SK-N-SH (cell line): ENCODE measurements at regions not wholly inside any gene's neighbourhood (a gene's known extent, or its start where the extent isn't known, plus 50 kb on each side); places are given as distances from the start of the nearest gene placed in this dataset.

ENCODE experiments used
- CTCF ChIA-PET: fragments of 300-600, 350-600 bp; formaldehyde crosslinking; extraction: SDS; loops from one replicate; lab custom pipeline; 2021; lab: Yijun Ruan, JAX
- POLR2A ChIA-PET: fragments of 350-600 bp; sonication (Branson Sonifier 250); formaldehyde crosslinking; extraction: SDS; loops from one replicate; lab custom pipeline; 2020; ENCODE audit warnings: antibody characterized with exemption, inconsistent platforms; lab: Yijun Ruan, JAX
- DNase-seq: peaks from one replicate; pipeline ENCODE4 v3.0.0; 2012
- H2AFZ ChIP-seq: fragments of 200-600 bp; sonication (generic); 2 replicates; pipeline ENCODE4 v1.8.1; 2016; ENCODE audit warnings: antibody characterized with exemption, mild to moderate bottlenecking, low read depth
- H3F3A ChIP-seq: fragments of 200-600 bp; sonication (generic); replicated peaks from 2 replicates; pipeline ENCODE3; 2016; ENCODE audit warnings: antibody characterized with exemption, mild to moderate bottlenecking; ENCODE audit not compliant: insufficient read depth
- H3K27ac ChIP-seq, 2 experiments: fragments of 200-500 bp in 1 of 2; fragments of 200-600 bp in 1 of 2; sonication (Bioruptor generic) in 1 of 2; sonication (generic), shearing (Covaris generic) in 1 of 2; 2 replicates each; pipeline versions ENCODE4 v1.5.1 to v1.6.1; 2014 to 2016; ENCODE audit warnings: low read depth in 2 of 2, inconsistent platforms in 1 of 2, low read length in 1 of 2, mild to moderate bottlenecking in 1 of 2, mixed read lengths in 1 of 2
- H3K27me3 ChIP-seq: fragments of 200-600 bp; sonication (generic), shearing (Covaris generic); 2 replicates; pipeline ENCODE4 v1.6.1; 2016; ENCODE audit warnings: mixed run types; ENCODE audit not compliant: insufficient read depth
- H3K36me3 ChIP-seq, 2 experiments: fragments of 200-500 bp in 1 of 2; fragments of 200-600 bp in 1 of 2; sonication (Bioruptor generic) in 1 of 2; sonication (generic) in 1 of 2; replicated peaks in 1 of 2; 2 replicates each; pipeline versions ENCODE3 to v1.5.1; 2014 to 2016; ENCODE audit warnings: low read length in 1 of 2, mild to moderate bottlenecking in 1 of 2; ENCODE audit not compliant: insufficient read depth in 2 of 2, control insufficient read depth in 1 of 2
- H3K4me1 ChIP-seq, 2 experiments: fragments of 200-500 bp in 1 of 2; fragments of 200-600 bp in 1 of 2; sonication (Bioruptor generic) in 1 of 2; sonication (generic), shearing (Covaris generic) in 1 of 2; 2 replicates each; pipeline versions ENCODE4 v1.5.1 to v1.6.1; 2014 to 2016; ENCODE audit warnings: low read depth in 1 of 2, low read length in 1 of 2, mixed run types in 1 of 2; ENCODE audit not compliant: insufficient read depth in 2 of 2, control insufficient read depth in 1 of 2
- H3K4me2 ChIP-seq: fragments of 200-600 bp; sonication (generic), shearing (Covaris generic); 2 replicates; pipeline ENCODE4 v1.6.1; 2017; ENCODE audit warnings: mixed run types
- H3K4me3 ChIP-seq, 2 experiments: fragments of 200-500 bp in 1 of 2; fragments of 200-600 bp in 1 of 2; sonication (Bioruptor generic) in 1 of 2; sonication (generic), shearing (Covaris generic) in 1 of 2; 2 replicates each; pipeline versions ENCODE4 v1.5.1 to v1.8.1; 2014 to 2016; ENCODE audit warnings: low read depth in 2 of 2, inconsistent platforms in 1 of 2, low read length in 1 of 2, mild to moderate bottlenecking in 1 of 2, mixed read lengths in 1 of 2, moderate library complexity in 1 of 2
- H3K79me2 ChIP-seq: fragments of 200-600 bp; sonication (generic); 2 replicates; pipeline ENCODE4 v1.8.1; 2017; ENCODE audit warnings: mild to moderate bottlenecking; ENCODE audit not compliant: insufficient read depth
- H3K9ac ChIP-seq: fragments of 200-600 bp; sonication (generic); 2 replicates; pipeline ENCODE4 v1.6.1; 2017; ENCODE audit warnings: mixed run types
- H3K9me2 ChIP-seq: fragments of 200-600 bp; sonication (generic); 2 replicates; pipeline ENCODE4 v1.6.1; 2017; ENCODE audit warnings: mixed run types
- H3K9me3 ChIP-seq: fragments of 200-600 bp; sonication (generic); 2 replicates; pipeline ENCODE4 v1.6.1; 2017; ENCODE audit warnings: mixed run types, mild to moderate bottlenecking, moderate library complexity
- H4K20me1 ChIP-seq: fragments of 200-600 bp; sonication (generic); 2 replicates; pipeline ENCODE4 v1.6.1; 2017; ENCODE audit warnings: mild to moderate bottlenecking, mixed run types; ENCODE audit not compliant: insufficient read depth
- EP300 ChIP-seq, 2 experiments: IDR thresholded peaks; 2 replicates each; pipeline versions ENCODE4 v1.4.0 to v1.6.1; 2012; ENCODE audit warnings: borderline replicate concordance in 1 of 2, low read depth in 1 of 2, low read length in 1 of 2
- FOXM1 ChIP-seq: IDR thresholded peaks from 2 replicates; pipeline ENCODE4 v1.4.0; 2012; ENCODE audit warnings: low read depth, mild to moderate bottlenecking
- MAX ChIP-seq: IDR thresholded peaks from 2 replicates; pipeline ENCODE4 v1.4.0; 2012; ENCODE audit warnings: low read depth
- NFIC ChIP-seq: IDR thresholded peaks from 2 replicates; pipeline ENCODE4 v1.4.0; 2012; ENCODE audit warnings: borderline replicate concordance
- NRF1 ChIP-seq: IDR thresholded peaks from 2 replicates; pipeline ENCODE4 v1.6.1; 2012; ENCODE audit warnings: low read depth, mild to moderate bottlenecking, low read length
- REST ChIP-seq: IDR thresholded peaks from 2 replicates; pipeline ENCODE4 v1.6.1; 2012; ENCODE audit warnings: mild to moderate bottlenecking, low read depth, low read length, moderate library complexity
- SIN3A ChIP-seq: IDR thresholded peaks from 2 replicates; pipeline ENCODE4 v1.6.1; 2012; ENCODE audit warnings: low read depth, mild to moderate bottlenecking, low read length, moderate library complexity, borderline replicate concordance
- SMC3 ChIP-seq: IDR thresholded peaks from 2 replicates; pipeline ENCODE4 v1.6.1; 2012; ENCODE audit warnings: low read depth, low read length, improper control_type of control experiment
- TCF12 ChIP-seq: IDR thresholded peaks from 2 replicates; pipeline ENCODE4 v1.4.0; 2012
- TEAD4 ChIP-seq: IDR thresholded peaks from 2 replicates; pipeline ENCODE4 v1.4.0; 2012; ENCODE audit warnings: mild to moderate bottlenecking, borderline replicate concordance; ENCODE audit not compliant: insufficient read depth
- WGBS: methylation state at CpG from one replicate; pipeline ENCODE4 v1.1.6; 2017; ENCODE audit warnings: low lambda C conversion rate; 5-methylcytosine and 5-hydroxymethylcytosine counted together

DNA sequence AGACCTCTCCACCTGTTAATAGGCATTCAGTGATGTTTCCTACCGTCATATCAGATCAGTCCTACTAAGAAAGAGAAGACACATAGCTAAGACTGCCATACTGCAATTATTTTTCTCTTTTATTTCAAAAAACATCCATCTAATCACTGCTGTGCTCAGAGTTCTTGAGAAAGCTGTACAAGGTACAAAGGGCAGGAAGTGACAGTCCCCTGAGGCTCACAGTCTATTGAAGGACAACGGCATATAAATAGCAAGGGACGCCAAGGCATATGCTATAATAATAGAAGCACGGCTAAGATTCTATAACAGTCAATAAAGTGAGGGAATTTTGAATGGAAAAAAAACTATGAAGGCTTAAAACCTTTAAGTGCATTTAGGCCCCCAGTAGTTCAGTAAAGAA lies 415.3 kb upstream of the NRP1 start:
- no peaks in the 10 kb centered on the region for H3F3A ChIP-seq
- TF ChIP-seq NRF1, result no peak
- TF ChIP-seq TCF12, result no peak
- TF ChIP-seq, all 33 proteins: peak for 0
- Histone ChIP-seq H2AFZ (no peak overlapping the region), H3K79me2 (no peaks in the 10 kb centered on the region), H3K9ac (no peak overlapping the region), H3K4me2 (no peak overlapping the region), H3K9me2 (no peaks in the 10 kb centered on the region), H3K27ac (no peak overlapping the region; a peak in 2 of 4 replicates), H3K9me3 (no peaks in the 10 kb centered on the region), H3K36me3 (no peaks in the 10 kb centered on the region), H3K4me1 (peaks cover 0 to 10% of the 10 kb centered on the region in 2 experiments; a peak in 2 of 4 replicates), H3K4me3 (no peak overlapping the region), H4K20me1 (no peaks in the 10 kb centered on the region), H3K27me3 (no peaks in the 10 kb centered on the region)
- ChIA-PET CTCF (no interaction called here), POLR2A (no interaction called here)
- DNase-seq, result no peak
- WGBS, result 83% methylated on average over 4 of the region's 4 CpGs

DNA sequence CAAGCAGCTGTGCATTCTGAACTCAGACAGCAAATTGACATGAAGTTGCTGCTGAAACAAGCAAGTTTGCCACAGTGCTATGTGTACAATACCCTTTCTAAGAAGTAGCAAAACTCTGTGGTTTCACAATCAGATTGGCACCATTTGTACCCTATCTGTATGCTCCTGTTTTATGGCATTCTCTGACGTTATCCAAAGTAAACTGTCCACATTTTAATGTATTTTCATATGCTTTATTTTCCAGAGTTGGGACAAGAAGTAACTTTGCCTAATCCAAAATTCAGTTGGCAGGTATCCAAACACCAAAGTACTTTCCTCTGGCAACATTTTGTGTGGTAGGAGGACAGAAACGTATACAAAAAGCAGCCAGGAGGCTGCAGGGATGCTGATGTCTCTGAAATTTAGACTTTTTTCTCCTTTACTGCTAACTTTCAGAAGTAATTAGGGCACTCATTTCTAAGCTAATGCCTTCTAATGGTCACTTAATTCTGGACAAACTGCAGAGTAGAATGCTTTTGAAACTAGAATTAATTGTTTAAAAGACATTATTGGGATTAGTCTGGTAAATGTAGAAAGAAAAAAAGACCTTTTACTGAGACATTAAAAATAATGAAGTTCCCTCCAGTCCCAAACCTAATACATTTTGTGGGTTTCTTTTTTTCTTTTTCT lies 414.7 kb upstream of the NRP1 start:
- WGBS, result 28% methylated on average over 2 of the region's 2 CpGs
- Histone ChIP-seq H3K9me2 (no peaks in the 10 kb centered on the region), H3K27me3 (no peaks in the 10 kb centered on the region), H3K4me1 (peaks cover 0 to 10% of the 10 kb centered on the region in 2 experiments; a peak in 2 of 4 replicates), H3K36me3 (no peaks in the 10 kb centered on the region), H3K27ac (no peak overlapping the region; a peak in 1 of 4 replicates), H3K4me2 (no peak overlapping the region), H3K79me2 (no peaks in the 10 kb centered on the region), H3K9me3 (no peaks in the 10 kb centered on the region), H3K4me3 (no peak overlapping the region), H2AFZ (no peak overlapping the region), H3F3A (no peaks in the 10 kb centered on the region), H4K20me1 (no peaks in the 10 kb centered on the region), H3K9ac (no peak overlapping the region)
- ChIA-PET POLR2A (no interaction called here), CTCF (no interaction called here)
- no peak for TF ChIP-seq REST
- TF ChIP-seq SIN3A, result no peak
- TF ChIP-seq SMC3, result no peak
- no peak for TF ChIP-seq MAX
- TF ChIP-seq NFIC, result no peak
- TF ChIP-seq FOXM1, result no peak
- no peak for TF ChIP-seq TEAD4
- TF ChIP-seq EP300 (IDR thresholded peaks at IDR 0.05; ENCODE audit: borderline replicate concordance in 1 of 2, low read depth in 1 of 2, low read length in 1 of 2), result no peak
- TF ChIP-seq TCF12, result no peak
- DNase-seq, result no peak
